Endothelial cell of umbilical vein (primary cell): ENCODE measurements at regions not wholly inside any gene's neighbourhood (a gene's known extent, or its start where the extent isn't known, plus 50 kb on each side); places are given as distances from the start of the nearest gene placed in this dataset.

ENCODE experiments used
- CTCF ChIP-seq, 2 donors: IDR thresholded peaks; 1 replicate in 1 of 2; 2 replicates in 1 of 2; pipeline ENCODE4 v1.5.1; 2011; ENCODE audit warnings: low read length in 2 of 2, mild to moderate bottlenecking in 2 of 2, moderate library complexity in 2 of 2, control low read depth in 1 of 2, inconsistent platforms in 1 of 2, low read depth in 1 of 2; ENCODE audit not compliant: insufficient read depth in 1 of 2; ENCODE audit errors: extremely low read depth in 1 of 2
- POLR2A ChIP-seq: IDR thresholded peaks from 2 replicates; pipeline ENCODE4 v1.6.1; 2012; ENCODE audit warnings: low read depth, mild to moderate bottlenecking, control low read depth, low read length

GRCh38 chr7:54944179-54944578, 74.6 kb upstream of the EGFR start:
- no peak for TF ChIP-seq POLR2A
- no peak for TF ChIP-seq CTCF (IDR thresholded peaks at IDR 0.05; ENCODE audit: extremely low read depth in 1 of 2, insufficient read depth in 1 of 2, low read depth in 1 of 2, low read length in 2 of 2)
